Sigmoid colon (tissue), 6 donors: ENCODE measurements at regions not wholly inside any gene's neighbourhood (a gene's known extent, or its start where the extent isn't known, plus 50 kb on each side); places are given as distances from the start of the nearest gene placed in this dataset.

Experiments used
- DNase-seq: peaks from one replicate; pipeline ENCODE4 v3.0.0-alpha.2; 2019
- H3K27ac ChIP-seq, 4 donors: fragments of 200-600 bp; sonication (generic); one replicate each; pipeline ENCODE4 v1.5.1; 2016 to 2019; ENCODE audit warnings: mild to moderate bottlenecking in 1 of 4
- H3K27me3 ChIP-seq, 3 donors: fragments of 200-600 bp; sonication (generic); one replicate each; pipeline ENCODE4 v1.5.1; 2019; ENCODE audit warnings: mild to moderate bottlenecking in 1 of 3
- H3K36me3 ChIP-seq, 4 donors: fragments of 200-600 bp; sonication (generic); one replicate each; pipeline ENCODE4 v1.5.1; 2016 to 2019
- H3K4me1 ChIP-seq, 4 donors: fragments of 200-600 bp; sonication (generic); one replicate each; pipeline ENCODE4 v1.5.1; 2017 to 2019
- H3K4me3 ChIP-seq, 4 donors: fragments of 200-600 bp; sonication (generic); one replicate each; pipeline ENCODE4 v1.5.1; 2017 to 2019; ENCODE audit warnings: mild to moderate bottlenecking in 2 of 4, moderate library complexity in 1 of 4
- H3K9me3 ChIP-seq, 4 donors: fragments of 200-600 bp in 3 of 4; sonication (generic) in 3 of 4; one replicate each; pipeline versions ENCODE4 v1.5.1 to v1.6.1; 2013 to 2019
- EP300 ChIP-seq, 4 donors: sonication (generic); formaldehyde crosslinking; IDR thresholded peaks; one replicate each; pipeline ENCODE4 v1.6.1; 2017; ENCODE audit warnings: antibody characterized with exemption in 4 of 4
- POLR2A ChIP-seq, 2 donors: fragments of 450-650 bp; IDR thresholded peaks; one replicate each; pipeline ENCODE4 v1.6.1; 2016; ENCODE audit warnings: antibody characterized with exemption in 2 of 2, mild to moderate bottlenecking in 2 of 2, moderate library complexity in 2 of 2
- POLR2AphosphoS5 ChIP-seq, 4 donors: sonication (generic); formaldehyde crosslinking; IDR thresholded peaks; one replicate each; pipeline ENCODE4 v1.6.1; 2017; ENCODE audit warnings: antibody characterized with exemption in 4 of 4
- WGBS, 2 donors: extraction: QIAGEN DNeasy Blood & Tissue Kit; methylation state at CpG; one replicate each; pipeline ENCODE4 v1.1.7; 2013; 5-methylcytosine and 5-hydroxymethylcytosine counted together
- intact Hi-C: fragments of 100-400 bp; cut with DNase I; formaldehyde crosslinking; loops from one replicate; pipeline ENCODE4 v1.15.1; 2023
- TF ChIP-seq, protein P1 (sequence below), 4 experiments: fragments of 450-650 bp in 3 of 4; fragments of 200-600 bp in 1 of 4; IDR thresholded peaks; one replicate each; pipeline ENCODE4 v1.5.1; 2016 to 2019; ENCODE audit warnings: antibody characterized with exemption in 4 of 4, mild to moderate bottlenecking in 3 of 4, moderate library complexity in 2 of 4
- donor health status: healthy with polysubstance abuse.
- donor health status: healthy.

GRCh38 chr4:81601358-81601694, 129.6 kb upstream of the RASGEF1B start:
- Histone ChIP-seq H3K4me3 (no peak overlapping the region), H3K36me3 (no peaks in the 10 kb centered on the region), H3K27me3 (no peaks in the 10 kb centered on the region), H3K9me3 (no peaks in the 10 kb centered on the region), H3K4me1 (peaks cover 2 to 38% (median 16%) of the 10 kb centered on the region in 4 donors), H3K27ac (peak overlapping the region; percentile 33 to 55 (median 48))
- intact Hi-C loops = no loop called here
- 37 to 60% methylated on average over 1 of the region's 1 CpG for WGBS, 2 donors
- no peak for TF ChIP-seq POLR2A (IDR thresholded peaks at IDR 0.05)
- TF ChIP-seq POLR2AphosphoS5 (IDR thresholded peaks at IDR 0.05) = no peak
- TF ChIP-seq, protein P1, sequence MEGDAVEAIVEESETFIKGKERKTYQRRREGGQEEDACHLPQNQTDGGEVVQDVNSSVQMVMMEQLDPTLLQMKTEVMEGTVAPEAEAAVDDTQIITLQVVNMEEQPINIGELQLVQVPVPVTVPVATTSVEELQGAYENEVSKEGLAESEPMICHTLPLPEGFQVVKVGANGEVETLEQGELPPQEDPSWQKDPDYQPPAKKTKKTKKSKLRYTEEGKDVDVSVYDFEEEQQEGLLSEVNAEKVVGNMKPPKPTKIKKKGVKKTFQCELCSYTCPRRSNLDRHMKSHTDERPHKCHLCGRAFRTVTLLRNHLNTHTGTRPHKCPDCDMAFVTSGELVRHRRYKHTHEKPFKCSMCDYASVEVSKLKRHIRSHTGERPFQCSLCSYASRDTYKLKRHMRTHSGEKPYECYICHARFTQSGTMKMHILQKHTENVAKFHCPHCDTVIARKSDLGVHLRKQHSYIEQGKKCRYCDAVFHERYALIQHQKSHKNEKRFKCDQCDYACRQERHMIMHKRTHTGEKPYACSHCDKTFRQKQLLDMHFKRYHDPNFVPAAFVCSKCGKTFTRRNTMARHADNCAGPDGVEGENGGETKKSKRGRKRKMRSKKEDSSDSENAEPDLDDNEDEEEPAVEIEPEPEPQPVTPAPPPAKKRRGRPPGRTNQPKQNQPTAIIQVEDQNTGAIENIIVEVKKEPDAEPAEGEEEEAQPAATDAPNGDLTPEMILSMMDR (IDR thresholded peaks at IDR 0.05) = no peak
- TF ChIP-seq EP300 (IDR thresholded peaks at IDR 0.05) = no peak
- DNase-seq = no peak

DNA sequence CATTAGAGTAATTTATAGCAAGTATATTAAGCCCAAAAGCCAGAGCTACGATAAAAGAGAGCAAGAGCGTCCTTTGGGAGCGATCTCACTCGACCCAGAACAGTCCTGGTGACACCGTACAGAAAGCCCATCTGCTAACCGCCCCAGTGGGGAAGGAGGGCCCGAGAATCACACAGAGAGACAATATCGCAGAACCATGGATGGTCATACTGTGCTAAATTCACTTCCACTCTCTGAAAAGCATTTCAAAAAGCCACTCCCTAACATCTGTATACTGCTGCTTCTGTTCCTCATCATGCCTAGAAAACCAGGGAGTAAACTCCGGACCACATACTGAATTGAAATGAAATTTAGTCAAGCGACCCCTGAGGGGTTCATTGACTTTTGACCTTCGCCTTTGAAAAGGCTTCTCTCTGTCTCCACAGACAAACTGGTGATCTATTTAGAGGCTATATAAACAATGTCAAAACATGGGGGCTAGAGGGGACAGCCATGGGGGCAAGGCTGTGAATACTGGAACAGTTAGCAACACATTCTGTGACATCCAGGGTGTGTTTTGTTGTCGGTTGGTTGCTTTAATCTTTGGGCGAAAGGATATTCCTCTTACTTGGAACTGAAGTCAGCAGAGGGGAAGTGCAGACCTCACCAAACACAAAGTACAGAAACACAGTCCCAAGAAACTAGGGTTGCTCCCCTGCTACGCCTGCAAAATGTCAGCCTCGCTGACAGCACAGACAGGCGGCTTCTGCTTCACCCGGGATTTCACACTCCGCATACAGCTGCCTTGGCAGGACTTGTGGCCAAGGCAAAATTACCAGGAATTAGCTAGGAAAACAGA, 129.0 kb upstream of the RASGEF1B start:
- Histone ChIP-seq H3K4me3 (no peak overlapping the region), H3K36me3 (no peaks in the 10 kb centered on the region), H3K27ac (peak overlapping the region; percentile 33 to 55 (median 48)), H3K9me3 (no peaks in the 10 kb centered on the region), H3K4me1 (peaks cover 2 to 43% (median 20%) of the 10 kb centered on the region in 4 donors), H3K27me3 (no peaks in the 10 kb centered on the region)
- 81 to 86% methylated on average over 18 of the region's 18 CpGs for WGBS, 2 donors
- TF ChIP-seq POLR2A (IDR thresholded peaks at IDR 0.05) (no peak), POLR2AphosphoS5 (IDR thresholded peaks at IDR 0.05) (peak; percentile 48 to 83 (median 68))
- intact Hi-C loops = no loop called here
- DNase-seq = peak; percentile 79

GRCh38 chr4:81599742-81600380, 128.2 kb upstream of the RASGEF1B start:
- no peaks in the 10 kb centered on the region for H3K36me3 ChIP-seq
- peaks cover 2 to 51% (median 27%) of the 10 kb centered on the region in 4 donors for H3K4me1 ChIP-seq
- no peaks in the 10 kb centered on the region for H3K9me3 ChIP-seq
- peak overlapping the region; percentile 33 to 55 (median 48) for H3K27ac ChIP-seq
- no peak overlapping the region for H3K4me3 ChIP-seq
- intact Hi-C loops = loop anchor here (5.0 kb wide), 1 partner anchor 128 kb away; the partner anchor contains the start of gene RASGEF1B
- DNase-seq = no peak
- TF ChIP-seq POLR2A (IDR thresholded peaks at IDR 0.05) (no peak), EP300 (IDR thresholded peaks at IDR 0.05) (no peak), POLR2AphosphoS5 (IDR thresholded peaks at IDR 0.05) (no peak)
- TF ChIP-seq, protein P1 (IDR thresholded peaks at IDR 0.05) = no peak
- H3K27me3 ChIP-seq = no peaks in the 10 kb centered on the region
- WGBS, 2 donors = 72 to 85% methylated on average over 5 of the region's 5 CpGs

DNA sequence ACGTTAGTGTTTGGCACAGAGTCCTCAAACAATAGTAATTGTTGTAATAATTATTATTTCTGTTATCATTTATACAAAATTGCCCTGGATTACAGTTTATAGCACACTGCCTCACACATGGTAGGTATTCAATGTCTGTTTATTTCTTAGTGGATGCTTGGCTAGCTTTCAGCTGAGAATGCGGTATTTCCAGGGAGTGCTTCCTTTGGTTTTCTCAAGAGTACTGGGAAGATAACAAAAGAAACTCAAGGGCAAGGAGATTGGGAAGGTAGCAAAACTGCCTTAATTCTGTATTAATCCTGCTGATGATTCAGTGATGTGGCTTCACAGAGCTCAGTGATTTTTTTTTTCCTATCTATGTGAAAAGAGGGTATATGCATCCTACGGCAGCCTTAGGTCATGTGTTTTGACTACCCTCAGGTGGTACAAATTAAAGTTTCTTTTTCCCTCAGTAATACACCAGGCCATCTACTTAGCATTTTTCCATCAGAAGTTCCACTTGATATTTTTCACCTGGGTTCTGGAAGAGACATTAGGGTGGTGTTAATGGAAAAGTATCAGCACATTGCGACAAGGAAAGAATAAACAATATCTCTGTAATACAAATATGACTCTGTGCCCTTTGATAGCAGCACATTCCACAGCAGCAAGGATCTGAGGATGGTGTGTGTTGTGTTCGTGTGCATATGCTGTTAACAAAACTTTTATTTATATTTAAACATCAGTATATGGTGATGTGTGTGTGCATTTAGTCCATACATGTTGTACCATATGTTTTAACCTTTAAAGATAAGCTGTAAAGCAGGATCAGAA, 124.3 kb upstream of the RASGEF1B start:
- H3K9me3 ChIP-seq = no peaks in the 10 kb centered on the region
- DNase-seq = no peak
- H3K4me1 ChIP-seq = peaks cover 0 to 43% (median 22%) of the 10 kb centered on the region in 4 donors
- no peaks in the 10 kb centered on the region for H3K27me3 ChIP-seq
- 39 to 61% methylated on average over 5 of the region's 5 CpGs for WGBS, 2 donors
- no peak overlapping the region for H3K27ac ChIP-seq
- intact Hi-C loops = loop anchor here (5.0 kb wide), 1 partner anchor 124 kb away; the partner anchor contains the start of gene RASGEF1B
- H3K4me3 ChIP-seq = no peak overlapping the region
- no peaks in the 10 kb centered on the region for H3K36me3 ChIP-seq
- TF ChIP-seq POLR2A (IDR thresholded peaks at IDR 0.05) = no peak
- TF ChIP-seq EP300 (IDR thresholded peaks at IDR 0.05) = no peak

DNA sequence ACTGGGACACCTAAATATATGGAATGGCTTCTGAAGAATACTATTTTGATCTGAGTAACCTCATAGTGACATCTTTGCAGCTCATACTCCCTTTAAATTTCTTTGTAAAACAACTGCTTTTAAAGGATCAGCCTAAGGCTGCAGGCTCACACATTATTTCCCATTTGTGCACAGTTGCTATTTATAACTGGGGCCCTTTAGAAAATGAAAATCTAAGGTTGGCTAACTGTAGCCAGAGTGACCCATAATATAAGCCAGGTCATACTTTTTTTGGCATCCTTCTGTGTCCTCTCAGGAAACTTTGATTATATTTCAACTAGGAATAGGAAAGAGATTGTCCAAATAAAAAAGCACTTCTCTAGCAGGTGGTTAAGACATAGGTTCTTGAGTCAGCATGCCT, 123.6 kb upstream of the RASGEF1B start:
- Histone ChIP-seq H3K9me3 (no peaks in the 10 kb centered on the region), H3K27ac (no peak overlapping the region), H3K4me1 (peaks cover 0 to 36% (median 15%) of the 10 kb centered on the region in 4 donors), H3K36me3 (no peaks in the 10 kb centered on the region), H3K27me3 (no peaks in the 10 kb centered on the region), H3K4me3 (no peak overlapping the region)
- TF ChIP-seq, protein P1 (IDR thresholded peaks at IDR 0.05) = no peak
- TF ChIP-seq POLR2AphosphoS5 (IDR thresholded peaks at IDR 0.05) (no peak), EP300 (IDR thresholded peaks at IDR 0.05) (no peak), POLR2A (IDR thresholded peaks at IDR 0.05) (no peak)
- intact Hi-C loops = loop anchor here (5.0 kb wide), 1 partner anchor 123 kb away; the partner anchor contains the start of gene RASGEF1B
- DNase-seq = no peak
